Sigmoid colon (tissue), 6 donors: ENCODE measurements at regions not wholly inside any gene's neighbourhood (a gene's known extent, or its start where the extent isn't known, plus 50 kb on each side); places are given as distances from the start of the nearest gene placed in this dataset.
"Not testable (repeated sequence)": the region's sequence is repeated elsewhere in the genome, so short reads cannot be mapped to it uniquely, and the experiment has no call there.

Experiments used
- DNase-seq: peaks from one replicate; pipeline ENCODE4 v3.0.0-alpha.2; 2019
- H3K27ac ChIP-seq, 4 donors: fragments of 200-600 bp; sonication (generic); one replicate each; pipeline ENCODE4 v1.5.1; 2016 to 2019; ENCODE audit warnings: mild to moderate bottlenecking in 1 of 4
- H3K27me3 ChIP-seq, 3 donors: fragments of 200-600 bp; sonication (generic); one replicate each; pipeline ENCODE4 v1.5.1; 2019; ENCODE audit warnings: mild to moderate bottlenecking in 1 of 3
- H3K36me3 ChIP-seq, 4 donors: fragments of 200-600 bp; sonication (generic); one replicate each; pipeline ENCODE4 v1.5.1; 2016 to 2019
- H3K4me1 ChIP-seq, 4 donors: fragments of 200-600 bp; sonication (generic); one replicate each; pipeline ENCODE4 v1.5.1; 2017 to 2019
- H3K4me3 ChIP-seq, 4 donors: fragments of 200-600 bp; sonication (generic); one replicate each; pipeline ENCODE4 v1.5.1; 2017 to 2019; ENCODE audit warnings: mild to moderate bottlenecking in 2 of 4, moderate library complexity in 1 of 4
- H3K9me3 ChIP-seq, 4 donors: fragments of 200-600 bp in 3 of 4; sonication (generic) in 3 of 4; one replicate each; pipeline versions ENCODE4 v1.5.1 to v1.6.1; 2013 to 2019
- CTCF ChIP-seq, 4 experiments: fragments of 450-650 bp in 3 of 4; fragments of 200-600 bp in 1 of 4; IDR thresholded peaks; one replicate each; pipeline ENCODE4 v1.5.1; 2016 to 2019; ENCODE audit warnings: antibody characterized with exemption in 4 of 4, mild to moderate bottlenecking in 3 of 4, moderate library complexity in 2 of 4
- EP300 ChIP-seq, 4 donors: sonication (generic); formaldehyde crosslinking; IDR thresholded peaks; one replicate each; pipeline ENCODE4 v1.6.1; 2017; ENCODE audit warnings: antibody characterized with exemption in 4 of 4
- POLR2A ChIP-seq, 2 donors: fragments of 450-650 bp; IDR thresholded peaks; one replicate each; pipeline ENCODE4 v1.6.1; 2016; ENCODE audit warnings: antibody characterized with exemption in 2 of 2, mild to moderate bottlenecking in 2 of 2, moderate library complexity in 2 of 2
- POLR2AphosphoS5 ChIP-seq, 4 donors: sonication (generic); formaldehyde crosslinking; IDR thresholded peaks; one replicate each; pipeline ENCODE4 v1.6.1; 2017; ENCODE audit warnings: antibody characterized with exemption in 4 of 4
- WGBS, 2 donors: extraction: QIAGEN DNeasy Blood & Tissue Kit; methylation state at CpG; one replicate each; pipeline ENCODE4 v1.1.7; 2013; 5-methylcytosine and 5-hydroxymethylcytosine counted together
- intact Hi-C: fragments of 100-400 bp; cut with DNase I; formaldehyde crosslinking; loops from one replicate; pipeline ENCODE4 v1.15.1; 2023
- donor health status: healthy with polysubstance abuse.
- donor health status: healthy.

GRCh38 chr14:87257421-87257820, 735.6 kb downstream of the GALC start:
- WGBS, 2 donors = 27 to 67% methylated on average over 1 of the region's 1 CpG
- DNase-seq = no peak

GRCh38 chr14:87255058-87255457, 737.9 kb downstream of the GALC start:
- no peak overlapping the region for H3K4me3 ChIP-seq
- WGBS, 2 donors = 86 to 91% methylated on average over 2 of the region's 2 CpGs
- H3K4me1 ChIP-seq = no peaks in the 10 kb centered on the region

More at GRCh38 chr14:87257421-87257820, 735.6 kb downstream of the GALC start:
- no peak for TF ChIP-seq CTCF (IDR thresholded peaks at IDR 0.05)
- Histone ChIP-seq H3K36me3 (no peaks in the 10 kb centered on the region), H3K27me3 (no peaks in the 10 kb centered on the region), H3K4me1 (no peaks in the 10 kb centered on the region), H3K27ac (no peak overlapping the region), H3K4me3 (no peak overlapping the region), H3K9me3 (no peaks in the 10 kb centered on the region)
- intact Hi-C loops = no loop called here

GRCh38 chr14:87254331-87254874, 738.6 kb downstream of the GALC start:
- H3K9me3 ChIP-seq = no peaks in the 10 kb centered on the region
- no peaks in the 10 kb centered on the region for H3K4me1 ChIP-seq
- H3K27me3 ChIP-seq = no peaks in the 10 kb centered on the region
- intact Hi-C loops = no loop called here
- no peak for DNase-seq
- TF ChIP-seq POLR2A (IDR thresholded peaks at IDR 0.05) (no peak), POLR2AphosphoS5 (IDR thresholded peaks at IDR 0.05) (no peak)
- no peak overlapping the region for H3K4me3 ChIP-seq
- H3K36me3 ChIP-seq = no peaks in the 10 kb centered on the region
- 31 to 72% methylated on average over 4 of the region's 4 CpGs for WGBS, 2 donors
- H3K27ac ChIP-seq = no peak overlapping the region

More at GRCh38 chr14:87255058-87255457, 737.9 kb downstream of the GALC start:
- no peak overlapping the region for H3K27ac ChIP-seq
- DNase-seq = no peak
- no peak for TF ChIP-seq CTCF (IDR thresholded peaks at IDR 0.05)
- no peak for TF ChIP-seq POLR2A (IDR thresholded peaks at IDR 0.05)
- TF ChIP-seq POLR2AphosphoS5 (IDR thresholded peaks at IDR 0.05) = no peak
- no peak for TF ChIP-seq EP300 (IDR thresholded peaks at IDR 0.05)
- no peaks in the 10 kb centered on the region for H3K27me3 ChIP-seq
- H3K9me3 ChIP-seq = no peaks in the 10 kb centered on the region
- intact Hi-C loops = no loop called here
- no peaks in the 10 kb centered on the region for H3K36me3 ChIP-seq

- H3K4me3 ChIP-seq, H3K36me3 ChIP-seq, H3K9me3 ChIP-seq, H3K27ac ChIP-seq, DNase-seq, intact Hi-C loops, H3K4me1 ChIP-seq, H3K27me3 ChIP-seq: not testable (repeated sequence)
- WGBS, 2 donors = 44 to 68% methylated on average over 3 of the region's 3 CpGs
These were observed 739.2 kb downstream of the GALC start for GRCh38 chr14:87253791-87254190.

- Histone ChIP-seq H3K4me3 (no peak overlapping the region), H3K27me3 (no peaks in the 10 kb centered on the region), H3K9me3 (no peaks in the 10 kb centered on the region), H3K4me1 (no peaks in the 10 kb centered on the region), H3K36me3 (no peaks in the 10 kb centered on the region), H3K27ac (no peak overlapping the region)
- DNase-seq = no peak
- no peak for TF ChIP-seq POLR2A (IDR thresholded peaks at IDR 0.05)
- no peak for TF ChIP-seq EP300 (IDR thresholded peaks at IDR 0.05)
- TF ChIP-seq CTCF (IDR thresholded peaks at IDR 0.05) = no peak
- no peak for TF ChIP-seq POLR2AphosphoS5 (IDR thresholded peaks at IDR 0.05)
- intact Hi-C loops = no loop called here
- 63 to 78% methylated on average over 5 of the region's 5 CpGs for WGBS, 2 donors
These were observed 740.9 kb downstream of the GALC start for GRCh38 chr14:87252103-87252502.

GRCh38 chr14:87251011-87251410, 742.0 kb downstream of the GALC start:
- no peaks in the 10 kb centered on the region for H3K27me3 ChIP-seq
- DNase-seq = no peak
- H3K9me3 ChIP-seq = peaks cover 0 to 5% (median 2%) of the 10 kb centered on the region in 4 donors
- H3K27ac ChIP-seq = no peak overlapping the region
- H3K4me3 ChIP-seq = no peak overlapping the region
- H3K36me3 ChIP-seq = no peaks in the 10 kb centered on the region
- intact Hi-C loops = no loop called here
- no peaks in the 10 kb centered on the region for H3K4me1 ChIP-seq
- TF ChIP-seq POLR2AphosphoS5 (IDR thresholded peaks at IDR 0.05) (no peak), POLR2A (IDR thresholded peaks at IDR 0.05) (no peak), CTCF (IDR thresholded peaks at IDR 0.05) (no peak), EP300 (IDR thresholded peaks at IDR 0.05) (no peak)
